C1 segment of cervical spinal cord (tissue), 14 donors: ENCODE measurements at regions not wholly inside any gene's neighbourhood (a gene's known extent, or its start where the extent isn't known, plus 50 kb on each side); places are given as distances from the start of the nearest gene placed in this dataset.
"Not testable (repeated sequence)": the region's sequence is repeated elsewhere in the genome, so short reads cannot be mapped to it uniquely, and the experiment has no call there.

Experiments
- DNase-seq, 14 donors: peaks; one replicate each; lab custom pipeline; 2025; lab: John Stamatoyannopoulos, UW

GRCh38 chrX:139200346-139200745, 330.2 kb upstream of the F9 start:
- DNase-seq: no peak

DNA sequence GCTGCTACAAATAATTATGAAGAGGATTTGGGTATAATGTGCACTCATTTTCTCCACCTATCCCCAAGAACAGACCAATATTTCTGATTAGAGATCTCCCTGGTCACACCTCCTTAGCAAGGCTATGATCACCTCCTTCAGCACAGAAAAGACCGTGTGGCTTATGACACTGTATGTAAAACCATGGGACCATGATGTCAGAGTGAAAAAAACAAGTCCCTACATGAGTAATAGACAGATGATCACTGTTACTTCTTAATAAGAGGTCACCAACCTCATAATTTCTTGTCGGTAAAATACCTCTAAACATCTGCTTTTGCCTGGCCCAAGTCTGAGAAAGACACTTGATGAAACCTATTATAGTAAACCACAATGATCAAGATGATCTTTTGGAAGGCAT, 330.6 kb upstream of the F9 start:
- DNase-seq: no peak

DNA sequence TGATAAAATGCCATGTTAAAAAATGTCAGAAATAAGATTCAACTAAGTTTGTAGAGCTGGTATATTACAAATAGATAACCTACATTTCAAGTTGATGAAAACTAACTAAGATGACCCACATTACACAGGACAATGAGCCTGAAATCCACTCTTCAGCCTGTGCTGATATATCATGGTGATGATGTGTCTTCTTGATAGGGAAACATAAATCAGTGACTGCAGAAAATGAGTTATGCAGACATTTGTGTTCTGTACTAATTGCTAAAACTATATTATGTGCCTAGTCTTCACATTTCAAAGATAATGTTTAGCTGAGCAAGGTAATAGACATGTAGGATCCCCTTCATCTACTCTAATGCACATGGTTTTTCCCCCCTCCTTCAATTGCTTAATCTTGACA, 331.6 kb upstream of the F9 start:
- no peak for DNase-seq

DNA sequence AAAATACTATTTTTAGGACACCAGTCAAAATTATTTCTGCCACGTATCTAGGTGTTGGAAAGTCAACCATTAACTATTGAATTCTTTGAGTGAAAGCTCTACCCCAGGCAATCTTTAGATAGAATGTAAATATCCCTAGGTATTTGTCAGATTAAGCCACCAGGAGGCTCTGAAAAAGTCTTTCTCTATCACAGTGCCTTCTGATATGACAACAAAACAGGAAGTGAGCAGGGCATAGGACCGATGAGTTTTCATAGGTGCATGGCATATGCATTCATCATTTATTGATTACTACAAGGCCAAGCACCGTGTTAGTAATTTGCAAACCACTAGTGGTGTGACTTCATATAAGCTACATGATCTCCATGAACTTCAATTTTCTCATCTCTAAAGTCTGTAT, 333.6 kb upstream of the F9 start:
- no peak for DNase-seq

DNA sequence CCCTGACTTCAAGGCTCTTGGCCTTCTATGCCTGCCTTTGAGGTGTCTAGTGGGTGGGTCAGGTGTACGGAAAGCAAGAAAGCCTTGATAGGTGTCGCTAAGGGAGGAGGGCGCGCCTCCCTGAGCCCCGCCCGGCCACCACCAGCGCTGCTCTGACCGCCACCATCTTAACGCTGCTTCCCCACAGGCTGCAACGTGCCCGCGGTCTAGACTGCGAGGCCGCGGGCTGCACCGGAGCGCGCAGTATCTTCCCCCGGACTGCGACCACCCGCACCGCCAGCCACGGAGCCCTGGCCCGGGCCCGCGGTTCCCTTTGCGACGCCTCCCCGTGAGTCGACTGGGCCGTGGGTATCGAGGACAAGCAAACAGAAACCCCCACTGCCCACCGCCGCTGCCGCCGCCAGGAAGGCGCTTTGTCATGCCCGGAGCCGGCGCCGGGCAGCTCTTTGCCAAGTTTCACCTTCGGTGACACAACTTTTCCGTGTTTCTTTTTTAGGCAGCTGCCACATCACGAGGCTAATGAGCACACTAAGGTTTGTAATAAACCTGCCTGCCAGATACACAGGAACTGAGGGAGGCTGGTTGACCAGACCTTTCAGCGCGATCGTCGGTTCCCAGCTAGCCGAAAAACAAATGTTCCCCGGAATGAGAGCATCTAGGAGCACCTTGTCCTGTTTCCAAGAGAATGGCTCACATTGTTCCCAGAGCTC, 335.8 kb upstream of the F9 start:
- no peak for DNase-seq

DNA sequence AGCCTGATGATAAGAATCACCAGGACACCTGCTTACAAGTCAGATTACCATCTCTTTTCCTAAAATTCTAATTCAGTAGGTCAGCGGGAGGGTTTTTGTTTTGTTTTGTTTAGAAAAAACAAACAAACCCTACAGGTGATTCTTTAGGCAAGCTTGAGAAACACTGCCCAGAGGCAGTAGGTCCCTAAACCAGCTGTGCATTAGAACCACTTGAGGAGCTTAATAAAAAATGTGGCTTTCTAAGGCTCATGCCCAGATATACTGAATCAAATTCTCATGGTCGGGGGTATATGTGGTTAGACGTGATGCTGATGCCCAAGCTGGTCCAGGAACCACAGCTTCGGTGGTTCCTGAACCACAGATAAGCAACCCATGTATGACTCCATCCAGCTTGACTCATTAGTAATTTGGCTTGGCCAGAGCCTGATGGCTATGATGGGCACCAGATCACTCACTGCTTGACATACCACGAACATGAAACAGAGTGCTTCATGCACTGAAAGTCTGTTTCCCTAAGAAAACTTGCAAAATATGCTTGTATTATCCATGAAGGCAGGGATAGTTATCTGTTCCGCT, 338.1 kb upstream of the F9 start:
- DNase-seq: no peak

- no peak for DNase-seq
Measured at GRCh38 chrX:139191746-139192385, 338.7 kb upstream of the F9 start.

DNA sequence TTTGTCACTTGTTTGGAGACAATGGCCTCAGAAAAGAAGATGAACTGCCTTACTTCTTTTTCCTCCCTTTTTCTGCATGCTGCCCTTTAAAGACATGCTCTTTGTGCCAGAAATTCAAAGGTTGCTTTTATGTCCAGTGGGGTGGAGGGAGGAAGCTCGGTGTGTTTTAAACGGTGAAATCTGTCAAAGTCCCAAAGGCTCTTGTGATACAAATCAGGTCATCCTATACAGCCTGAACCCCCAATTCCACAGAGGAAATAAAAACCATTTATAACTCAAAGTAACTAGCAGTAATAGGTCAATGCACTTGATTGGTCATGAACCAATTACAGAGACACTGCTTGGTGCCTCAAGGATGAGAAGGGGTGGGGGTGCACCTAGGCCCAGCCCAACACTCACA, 339.3 kb upstream of the F9 start:
- no peak for DNase-seq

GRCh38 chrX:139187738-139188137, 342.8 kb upstream of the F9 start:
- no peak for DNase-seq

DNA sequence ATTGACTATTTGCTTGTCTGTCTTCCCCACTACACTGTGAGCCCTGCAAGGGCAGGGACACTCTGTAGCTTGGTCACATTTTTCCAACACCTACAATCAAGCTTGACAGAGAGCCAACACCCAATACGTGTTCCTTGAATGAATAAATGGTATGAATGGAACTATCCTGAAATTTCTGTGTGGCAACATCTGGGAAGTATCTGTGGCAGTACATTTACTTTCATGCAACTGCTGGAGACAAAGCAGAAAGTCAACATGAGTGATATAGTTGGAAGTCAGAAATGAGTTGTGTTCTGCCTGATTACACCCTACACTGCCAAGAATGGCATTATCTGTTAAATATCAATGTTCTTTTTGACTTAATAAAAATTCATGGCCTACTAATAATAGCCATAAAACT, 343.5 kb upstream of the F9 start:
- DNase-seq: no peak

DNA sequence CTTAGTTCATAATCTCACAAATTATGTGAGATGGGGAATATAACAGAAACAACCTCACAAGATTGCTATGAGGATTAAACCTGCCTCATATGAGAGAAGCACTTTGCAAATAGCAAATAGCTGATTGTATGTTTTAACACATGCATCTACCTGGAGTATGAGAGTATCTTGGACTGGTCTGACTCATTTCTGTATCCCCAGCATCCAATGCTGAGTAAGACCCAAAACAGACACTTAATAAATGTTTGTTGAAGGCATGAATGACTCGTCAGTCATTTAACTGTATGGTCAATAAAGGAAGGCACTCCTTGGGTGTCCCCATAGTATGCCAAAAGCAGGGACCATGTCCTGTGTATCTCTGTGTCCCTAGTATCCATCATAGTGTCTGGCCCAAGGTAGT, 350.9 kb upstream of the F9 start:
- no peak for DNase-seq

GRCh38 chrX:139178980-139179379, 351.6 kb upstream of the F9 start:
- no peak for DNase-seq

- DNase-seq: no peak
Measured at GRCh38 chrX:139172731-139173130, 357.8 kb upstream of the F9 start.

GRCh38 chrX:139170526-139171173, 359.9 kb upstream of the F9 start:
- no peak for DNase-seq

GRCh38 chrX:139167282-139167681, 363.3 kb upstream of the F9 start:
- no peak for DNase-seq

GRCh38 chrX:139158256-139158655, 372.3 kb upstream of the F9 start:
- no peak for DNase-seq

DNA sequence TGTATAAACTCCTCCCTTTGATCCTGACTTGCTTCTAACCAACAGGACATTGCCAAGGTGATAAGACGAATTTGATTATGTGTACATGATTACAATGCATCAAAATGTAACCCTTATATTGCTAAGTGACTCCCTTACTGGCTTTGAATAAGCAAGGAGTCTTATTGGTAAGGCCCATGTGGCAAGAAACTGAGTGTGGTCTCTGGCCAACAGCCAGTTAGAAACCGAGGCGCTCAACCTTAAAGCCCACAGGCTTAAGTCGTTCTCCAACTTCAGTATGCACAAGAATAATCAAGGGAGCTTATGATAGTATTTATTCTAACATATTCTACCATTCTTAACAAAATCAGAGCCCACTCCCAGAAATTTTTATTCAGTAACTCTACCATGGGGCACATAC, 374.2 kb upstream of the F9 start:
- no peak for DNase-seq

GRCh38 chrX:139146625-139147024, 383.9 kb upstream of the F9 start:
- not testable (repeated sequence) for DNase-seq

GRCh38 chrX:139141370-139141769, 389.2 kb upstream of the F9 start:
- DNase-seq: no peak

DNA sequence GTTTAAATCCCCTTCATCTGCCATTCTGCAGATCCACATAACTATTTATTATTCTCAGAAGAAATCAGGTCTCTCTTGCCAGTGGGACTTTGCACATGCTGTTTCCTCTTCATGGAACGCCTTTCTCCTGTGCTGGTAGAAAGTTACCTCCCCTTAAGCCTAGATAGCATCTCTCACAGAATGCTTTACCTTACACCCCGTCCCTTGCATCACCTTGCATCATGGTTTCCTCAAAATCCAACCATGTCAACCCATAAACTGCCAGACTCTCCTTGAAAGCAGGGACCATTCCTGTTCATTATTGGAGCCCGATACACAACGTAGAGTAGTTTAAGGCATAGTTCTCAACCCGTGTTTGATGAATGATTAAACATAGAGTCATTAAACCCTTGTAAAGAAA, 396.2 kb upstream of the F9 start:
- no peak for DNase-seq

GRCh38 chrX:139126493-139126892, 404.0 kb upstream of the F9 start:
- DNase-seq: no peak

DNA sequence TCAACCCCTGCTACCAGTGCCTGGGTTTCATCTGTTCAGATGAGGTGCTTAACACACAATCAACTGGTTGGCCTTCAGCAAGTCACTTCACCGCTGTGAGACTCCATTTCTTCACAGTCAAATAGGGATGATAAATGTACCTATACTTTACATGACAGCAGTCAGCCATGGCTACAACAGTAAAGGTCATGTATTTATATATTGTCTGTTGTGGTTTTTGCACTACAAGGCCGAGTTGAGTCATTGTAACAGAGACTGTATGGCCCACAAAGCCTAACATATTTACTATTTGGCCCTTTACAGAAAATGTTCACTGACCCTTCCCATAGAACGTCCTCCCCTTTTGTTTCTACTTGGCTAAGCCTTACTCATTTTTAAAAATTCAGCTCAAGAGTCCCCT, 404.6 kb upstream of the F9 start:
- no peak for DNase-seq
